ENCODE measurements at regions not wholly inside any gene's neighbourhood (a gene's known extent, or its start where the extent isn't known, plus 50 kb on each side); places are given as distances from the start of the nearest gene placed in this dataset.

- no peaks in the 10 kb centered on the region for H3K9me3 Mint-ChIP-seq
- no peak overlapping the region for H3K4me3 Mint-ChIP-seq
- no peak for DNase-seq
- no peaks in the 10 kb centered on the region for H3K36me3 Mint-ChIP-seq (ENCODE audit: low read depth)
- TF ChIP-seq CTCF (IDR thresholded peaks at IDR 0.05) = no peak
- H3K4me1 Mint-ChIP-seq = peaks cover 59% of the 10 kb centered on the region
- H3K27ac Mint-ChIP-seq = no peak overlapping the region
- H3K27me3 Mint-ChIP-seq (ENCODE audit: low read depth, poor library complexity) = peaks cover 5% of the 10 kb centered on the region
Observed at GRCh38 chr11:121692236-121692635, 239.5 kb upstream of the SORL1-AS1 start.

- Mint-ChIP-seq H3K9me3 (no peaks in the 10 kb centered on the region), H3K36me3 (ENCODE audit: low read depth) (no peaks in the 10 kb centered on the region), H3K27me3 (ENCODE audit: low read depth, poor library complexity) (peaks cover 9% of the 10 kb centered on the region), H3K27ac (peak overlapping the region; percentile 47), H3K4me1 (peaks cover 38% of the 10 kb centered on the region), H3K4me3 (peak overlapping the region; percentile 6)
- TF ChIP-seq CTCF (IDR thresholded peaks at IDR 0.05) = no peak
- no peak for DNase-seq
Observed at GRCh38 chr11:121688860-121689614, 236.3 kb upstream of the SORL1-AS1 start.

- Mint-ChIP-seq H3K27ac (peak overlapping the region; percentile 21), H3K9me3 (no peaks in the 10 kb centered on the region), H3K36me3 (ENCODE audit: low read depth) (no peaks in the 10 kb centered on the region), H3K4me3 (no peak overlapping the region), H3K4me1 (peaks cover 38% of the 10 kb centered on the region), H3K27me3 (ENCODE audit: low read depth, poor library complexity) (peaks cover 9% of the 10 kb centered on the region)
- peak; percentile 59 for DNase-seq
- no peak for TF ChIP-seq CTCF (IDR thresholded peaks at IDR 0.05)
Observed at GRCh38 chr11:121688055-121688491, 235.3 kb upstream of the SORL1-AS1 start.

GRCh38 chr11:121683791-121684190 is 231.0 kb upstream of the SORL1-AS1 start:
- Mint-ChIP-seq H3K4me1 (peaks cover 20% of the 10 kb centered on the region), H3K27me3 (ENCODE audit: low read depth, poor library complexity) (peaks cover 5% of the 10 kb centered on the region), H3K27ac (no peak overlapping the region), H3K9me3 (no peaks in the 10 kb centered on the region), H3K36me3 (ENCODE audit: low read depth) (no peaks in the 10 kb centered on the region), H3K4me3 (no peak overlapping the region)
- DNase-seq = no peak
- no peak for TF ChIP-seq CTCF (IDR thresholded peaks at IDR 0.05)

Measured in nephron progenitor cell (in vitro differentiated cells).